SK-N-SH (cell line): ENCODE measurements at regions not wholly inside any gene's neighbourhood (a gene's known extent, or its start where the extent isn't known, plus 50 kb on each side); places are given as distances from the start of the nearest gene placed in this dataset.
A peak's percentile ranks its signal among the peaks of the same experiment; 100 is the strongest.

Source experiments
- CTCF ChIA-PET: fragments of 300-600, 350-600 bp; formaldehyde crosslinking; extraction: SDS; loops from one replicate; lab custom pipeline; 2021; lab: Yijun Ruan, JAX
- POLR2A ChIA-PET: fragments of 350-600 bp; sonication (Branson Sonifier 250); formaldehyde crosslinking; extraction: SDS; loops from one replicate; lab custom pipeline; 2020; ENCODE audit warnings: antibody characterized with exemption, inconsistent platforms; lab: Yijun Ruan, JAX
- DNase-seq: peaks from one replicate; pipeline ENCODE4 v3.0.0; 2012
- H2AFZ ChIP-seq: fragments of 200-600 bp; sonication (generic); 2 replicates; pipeline ENCODE4 v1.8.1; 2016; ENCODE audit warnings: antibody characterized with exemption, mild to moderate bottlenecking, low read depth
- H3F3A ChIP-seq: fragments of 200-600 bp; sonication (generic); replicated peaks from 2 replicates; pipeline ENCODE3; 2016; ENCODE audit warnings: antibody characterized with exemption, mild to moderate bottlenecking; ENCODE audit not compliant: insufficient read depth
- H3K27ac ChIP-seq, 2 experiments: fragments of 200-500 bp in 1 of 2; fragments of 200-600 bp in 1 of 2; sonication (Bioruptor generic) in 1 of 2; sonication (generic), shearing (Covaris generic) in 1 of 2; 2 replicates each; pipeline versions ENCODE4 v1.5.1 to v1.6.1; 2014 to 2016; ENCODE audit warnings: low read depth in 2 of 2, inconsistent platforms in 1 of 2, low read length in 1 of 2, mild to moderate bottlenecking in 1 of 2, mixed read lengths in 1 of 2
- H3K27me3 ChIP-seq: fragments of 200-600 bp; sonication (generic), shearing (Covaris generic); 2 replicates; pipeline ENCODE4 v1.6.1; 2016; ENCODE audit warnings: mixed run types; ENCODE audit not compliant: insufficient read depth
- H3K36me3 ChIP-seq, 2 experiments: fragments of 200-500 bp in 1 of 2; fragments of 200-600 bp in 1 of 2; sonication (Bioruptor generic) in 1 of 2; sonication (generic) in 1 of 2; replicated peaks in 1 of 2; 2 replicates each; pipeline versions ENCODE3 to v1.5.1; 2014 to 2016; ENCODE audit warnings: low read length in 1 of 2, mild to moderate bottlenecking in 1 of 2; ENCODE audit not compliant: insufficient read depth in 2 of 2, control insufficient read depth in 1 of 2
- H3K4me1 ChIP-seq, 2 experiments: fragments of 200-500 bp in 1 of 2; fragments of 200-600 bp in 1 of 2; sonication (Bioruptor generic) in 1 of 2; sonication (generic), shearing (Covaris generic) in 1 of 2; 2 replicates each; pipeline versions ENCODE4 v1.5.1 to v1.6.1; 2014 to 2016; ENCODE audit warnings: low read depth in 1 of 2, low read length in 1 of 2, mixed run types in 1 of 2; ENCODE audit not compliant: insufficient read depth in 2 of 2, control insufficient read depth in 1 of 2
- H3K4me2 ChIP-seq: fragments of 200-600 bp; sonication (generic), shearing (Covaris generic); 2 replicates; pipeline ENCODE4 v1.6.1; 2017; ENCODE audit warnings: mixed run types
- H3K4me3 ChIP-seq, 2 experiments: fragments of 200-500 bp in 1 of 2; fragments of 200-600 bp in 1 of 2; sonication (Bioruptor generic) in 1 of 2; sonication (generic), shearing (Covaris generic) in 1 of 2; 2 replicates each; pipeline versions ENCODE4 v1.5.1 to v1.8.1; 2014 to 2016; ENCODE audit warnings: low read depth in 2 of 2, inconsistent platforms in 1 of 2, low read length in 1 of 2, mild to moderate bottlenecking in 1 of 2, mixed read lengths in 1 of 2, moderate library complexity in 1 of 2
- H3K79me2 ChIP-seq: fragments of 200-600 bp; sonication (generic); 2 replicates; pipeline ENCODE4 v1.8.1; 2017; ENCODE audit warnings: mild to moderate bottlenecking; ENCODE audit not compliant: insufficient read depth
- H3K9ac ChIP-seq: fragments of 200-600 bp; sonication (generic); 2 replicates; pipeline ENCODE4 v1.6.1; 2017; ENCODE audit warnings: mixed run types
- H3K9me2 ChIP-seq: fragments of 200-600 bp; sonication (generic); 2 replicates; pipeline ENCODE4 v1.6.1; 2017; ENCODE audit warnings: mixed run types
- H3K9me3 ChIP-seq: fragments of 200-600 bp; sonication (generic); 2 replicates; pipeline ENCODE4 v1.6.1; 2017; ENCODE audit warnings: mixed run types, mild to moderate bottlenecking, moderate library complexity
- H4K20me1 ChIP-seq: fragments of 200-600 bp; sonication (generic); 2 replicates; pipeline ENCODE4 v1.6.1; 2017; ENCODE audit warnings: mild to moderate bottlenecking, mixed run types; ENCODE audit not compliant: insufficient read depth
- CHD2 ChIP-seq: fragments of 150-350 bp; IDR thresholded peaks from 2 replicates; pipeline ENCODE4 v1.6.1; 2018; ENCODE audit warnings: low read length; ENCODE audit not compliant: partially characterized antibody
- EP300 ChIP-seq, 2 experiments: IDR thresholded peaks; 2 replicates each; pipeline versions ENCODE4 v1.4.0 to v1.6.1; 2012; ENCODE audit warnings: borderline replicate concordance in 1 of 2, low read depth in 1 of 2, low read length in 1 of 2
- EZH2phosphoT487 ChIP-seq: fragments of 200-600 bp; sonication (generic); IDR thresholded peaks from 2 replicates; pipeline ENCODE4 v1.6.1; 2017; ENCODE audit warnings: low read depth, mixed run types, mild to moderate bottlenecking, antibody characterized with exemption, moderate library complexity, borderline replicate concordance
- FOSL2 ChIP-seq: IDR thresholded peaks from 2 replicates; pipeline ENCODE4 v1.4.0; 2012; ENCODE audit warnings: low read depth, mild to moderate bottlenecking, moderate library complexity, borderline replicate concordance
- GABPA ChIP-seq: IDR thresholded peaks from 2 replicates; pipeline ENCODE4 v1.4.0; 2012; ENCODE audit warnings: low read depth, mild to moderate bottlenecking
- GATA2 ChIP-seq: sonication (generic); formaldehyde crosslinking; IDR thresholded peaks from 2 replicates; pipeline ENCODE4 v1.5.0; 2020; ENCODE audit warnings: mild to moderate bottlenecking, missing genetic modification reagents
- JUND ChIP-seq: IDR thresholded peaks from 2 replicates; pipeline ENCODE4 v1.4.0; 2012
- NFIC ChIP-seq: IDR thresholded peaks from 2 replicates; pipeline ENCODE4 v1.4.0; 2012; ENCODE audit warnings: borderline replicate concordance
- PBX3 ChIP-seq: IDR thresholded peaks from 2 replicates; pipeline ENCODE4; 2012
- RAD21 ChIP-seq: IDR thresholded peaks from 2 replicates; pipeline ENCODE4 v1.6.1; 2012; ENCODE audit warnings: mild to moderate bottlenecking, low read length
- RCOR1 ChIP-seq: fragments of 150-350 bp; IDR thresholded peaks from 2 replicates; pipeline ENCODE4 v1.6.1; 2017; ENCODE audit warnings: antibody characterized with exemption, low read length
- SIN3A ChIP-seq: IDR thresholded peaks from 2 replicates; pipeline ENCODE4 v1.6.1; 2012; ENCODE audit warnings: low read depth, mild to moderate bottlenecking, low read length, moderate library complexity, borderline replicate concordance
- SMC3 ChIP-seq: IDR thresholded peaks from 2 replicates; pipeline ENCODE4 v1.6.1; 2012; ENCODE audit warnings: low read depth, low read length, improper control_type of control experiment
- TCF12 ChIP-seq: IDR thresholded peaks from 2 replicates; pipeline ENCODE4 v1.4.0; 2012
- TEAD4 ChIP-seq: IDR thresholded peaks from 2 replicates; pipeline ENCODE4 v1.4.0; 2012; ENCODE audit warnings: mild to moderate bottlenecking, borderline replicate concordance; ENCODE audit not compliant: insufficient read depth
- USF1 ChIP-seq: IDR thresholded peaks from 2 replicates; pipeline ENCODE4 v1.4.0; 2012; ENCODE audit warnings: low read depth, borderline replicate concordance
- YY1 ChIP-seq: IDR thresholded peaks from 2 replicates; pipeline ENCODE4 v1.4.0; 2012; ENCODE audit warnings: low read depth, mild to moderate bottlenecking
- WGBS: methylation state at CpG from one replicate; pipeline ENCODE4 v1.1.6; 2017; ENCODE audit warnings: low lambda C conversion rate; 5-methylcytosine and 5-hydroxymethylcytosine counted together

GRCh38 chr1:14148526-14148925 lies 448.5 kb downstream of the PRDM2 start:
- Histone ChIP-seq H3F3A (no peaks in the 10 kb centered on the region), H3K4me3 (no peak overlapping the region), H3K4me1 (no peaks in the 10 kb centered on the region), H3K9me3 (no peaks in the 10 kb centered on the region; the same call in 1 of the 2 replicates), H3K36me3 (no peaks in the 10 kb centered on the region), H4K20me1 (no peaks in the 10 kb centered on the region), H3K9me2 (no peaks in the 10 kb centered on the region), H3K27me3 (no peaks in the 10 kb centered on the region), H3K27ac (no peak overlapping the region), H3K9ac (no peak overlapping the region)
- DNase-seq, result no peak
- CTCF ChIA-PET, result interaction anchor here (2.2 kb wide), 1 partner anchor 35 kb away, joined by 9 read pairs; no protein-coding TSS in a partner anchor
- WGBS, result 19% methylated on average over 2 of the region's 2 CpGs
- TF ChIP-seq NFIC (no peak), EP300 (IDR thresholded peaks at IDR 0.05; ENCODE audit: borderline replicate concordance in 1 of 2, low read depth in 1 of 2, low read length in 1 of 2) (no peak), TCF12 (no peak), CHD2 (no peak), USF1 (no peak), PBX3 (no peak), GATA2 (no peak), TEAD4 (no peak), RAD21 (no peak), FOSL2 (no peak), GABPA (no peak), RCOR1 (no peak), YY1 (no peak), EZH2phosphoT487 (no peak), SIN3A (no peak), SMC3 (no peak), JUND (no peak)
- TF ChIP-seq, all 33 proteins: peak for 0
- H2AFZ ChIP-seq, result no peak overlapping the region
- H3K4me2 ChIP-seq, result no peak overlapping the region
- POLR2A ChIA-PET, result no interaction called here
- no peaks in the 10 kb centered on the region for H3K79me2 ChIP-seq

GRCh38 chr1:14149431-14149830 lies 449.1 kb upstream of the KAZN start:
- 12% methylated on average over 7 of the region's 7 CpGs for WGBS
- Histone ChIP-seq H2AFZ (no peak overlapping the region), H3F3A (no peaks in the 10 kb centered on the region), H3K4me3 (no peak overlapping the region), H3K27me3 (no peaks in the 10 kb centered on the region), H3K27ac (no peak overlapping the region), H4K20me1 (no peaks in the 10 kb centered on the region), H3K4me1 (no peaks in the 10 kb centered on the region), H3K79me2 (no peaks in the 10 kb centered on the region), H3K36me3 (no peaks in the 10 kb centered on the region), H3K9me3 (no peaks in the 10 kb centered on the region; the same call in 1 of the 2 replicates), H3K9ac (no peak overlapping the region), H3K4me2 (no peak overlapping the region), H3K9me2 (no peaks in the 10 kb centered on the region)
- DNase-seq, result peak; percentile 29
- CTCF ChIA-PET, result interaction anchor here (2.2 kb wide), 1 partner anchor 36 kb away, joined by 9 read pairs; no protein-coding TSS in a partner anchor
- POLR2A ChIA-PET, result no interaction called here
- TF ChIP-seq RAD21 (peak; percentile 21; the same call in 1 of the 2 replicates), NFIC (no peak)
